ENCODE measurements at regions not wholly inside any gene's neighbourhood (a gene's known extent, or its start where the extent isn't known, plus 50 kb on each side); places are given as distances from the start of the nearest gene placed in this dataset.
"Not testable (repeated sequence)": the region's sequence is repeated elsewhere in the genome, so short reads cannot be mapped to it uniquely, and the experiment has no call there.

DNA sequence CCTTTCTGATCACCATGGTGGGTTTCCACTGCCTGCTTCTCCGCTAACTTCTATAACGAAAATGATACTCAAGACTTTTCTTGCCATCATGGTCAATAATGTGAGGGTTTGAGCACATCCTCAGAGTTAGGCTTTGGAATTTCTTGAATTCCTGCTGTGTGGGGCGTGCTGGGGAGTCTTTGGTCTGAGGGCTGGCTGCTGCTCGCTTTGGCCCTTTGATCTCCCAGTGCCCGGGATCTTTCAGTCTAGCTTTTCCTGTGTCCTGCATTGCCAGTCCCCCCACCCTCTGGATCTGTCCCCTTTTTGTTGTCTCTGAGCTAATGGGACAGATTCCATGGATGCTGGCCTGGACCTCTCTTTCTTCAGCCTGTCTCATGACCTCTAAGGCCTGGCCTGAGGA lies 182.6 kb downstream of the NPIPA7 start:
- not testable (repeated sequence) for DNase-seq (ENCODE audit: low read depth)

DNA sequence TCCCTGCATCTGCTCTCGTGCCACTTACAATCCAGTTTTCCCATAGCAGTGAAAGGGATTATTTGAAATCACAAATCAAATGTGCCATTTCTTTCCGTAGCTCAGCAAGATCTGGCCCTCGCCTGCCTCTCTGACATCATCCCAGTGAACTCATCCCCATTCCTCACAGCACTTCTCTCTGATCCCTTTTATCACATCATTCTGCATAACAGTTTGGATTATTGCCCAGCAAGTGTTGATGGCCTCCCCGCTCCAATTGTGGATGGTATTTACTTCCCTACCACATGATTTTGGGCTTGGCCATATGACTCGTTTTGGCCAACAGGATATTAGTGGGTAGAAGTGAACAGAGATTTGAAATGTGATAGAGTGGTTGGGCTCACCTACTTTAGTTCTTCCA lies 185.0 kb downstream of the NPIPA7 start:
- DNase-seq (ENCODE audit: low read depth) = not testable (repeated sequence)

DNA sequence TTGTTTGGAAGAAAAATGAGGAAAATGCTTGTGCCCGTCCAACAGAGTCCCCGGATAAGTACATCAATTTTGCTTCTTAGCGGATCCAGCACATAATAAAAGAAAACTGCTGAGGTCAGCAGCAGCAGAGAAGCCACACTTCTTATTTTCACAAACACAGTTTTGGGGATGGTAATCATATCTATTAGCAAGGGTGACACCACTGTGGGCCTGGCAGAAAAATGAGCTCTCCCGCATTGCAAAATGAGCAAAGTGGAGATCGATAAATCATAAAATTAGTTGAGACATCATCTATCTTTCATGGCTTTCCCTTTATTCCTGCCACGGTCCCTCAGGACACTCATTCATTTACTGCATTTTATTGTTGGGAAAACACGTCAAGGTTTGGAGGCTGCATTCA lies 186.4 kb downstream of the NPIPA7 start:
- DNase-seq (ENCODE audit: low read depth) = not testable (repeated sequence)

DNA sequence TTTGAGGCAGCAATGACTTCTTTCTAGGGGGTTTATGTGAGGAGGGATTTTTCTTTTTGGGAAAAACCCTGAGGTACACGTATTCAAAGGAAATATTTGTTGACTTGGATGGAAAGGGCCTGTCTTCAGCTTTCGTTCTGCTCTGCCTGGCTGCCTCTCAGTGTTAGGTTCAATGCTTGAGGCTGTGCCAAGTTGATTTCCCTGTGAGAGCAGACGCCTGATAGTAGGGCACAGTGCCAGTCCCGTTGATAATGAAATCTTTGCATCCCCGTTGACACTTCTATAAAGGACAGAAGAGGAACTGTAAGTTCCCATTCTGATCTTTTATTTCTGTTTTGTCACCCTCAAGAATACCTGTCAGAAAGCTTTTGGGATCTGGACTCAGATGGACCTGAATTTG lies 191.1 kb downstream of the NPIPA7 start:
- DNase-seq (ENCODE audit: low read depth) = not testable (repeated sequence)

DNA sequence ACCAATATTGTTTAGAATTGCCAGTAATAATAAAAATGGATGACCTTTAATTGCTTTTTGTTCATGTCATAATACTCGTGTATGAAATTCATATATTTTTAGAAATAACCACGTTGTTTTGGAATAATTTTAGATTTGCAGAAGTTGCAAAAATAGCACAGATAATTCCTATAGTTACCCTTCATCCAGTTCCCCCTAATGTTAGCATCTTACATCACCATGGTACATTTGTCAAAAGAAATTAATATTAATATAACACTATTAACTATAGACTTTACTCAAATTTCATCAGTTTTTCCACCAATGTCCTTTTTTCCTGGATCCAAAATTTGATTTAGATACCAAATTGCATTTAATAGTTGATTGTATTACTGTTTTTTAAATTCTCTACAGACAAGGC lies 191.9 kb downstream of the NPIPA7 start:
- not testable (repeated sequence) for DNase-seq (ENCODE audit: low read depth)

DNA sequence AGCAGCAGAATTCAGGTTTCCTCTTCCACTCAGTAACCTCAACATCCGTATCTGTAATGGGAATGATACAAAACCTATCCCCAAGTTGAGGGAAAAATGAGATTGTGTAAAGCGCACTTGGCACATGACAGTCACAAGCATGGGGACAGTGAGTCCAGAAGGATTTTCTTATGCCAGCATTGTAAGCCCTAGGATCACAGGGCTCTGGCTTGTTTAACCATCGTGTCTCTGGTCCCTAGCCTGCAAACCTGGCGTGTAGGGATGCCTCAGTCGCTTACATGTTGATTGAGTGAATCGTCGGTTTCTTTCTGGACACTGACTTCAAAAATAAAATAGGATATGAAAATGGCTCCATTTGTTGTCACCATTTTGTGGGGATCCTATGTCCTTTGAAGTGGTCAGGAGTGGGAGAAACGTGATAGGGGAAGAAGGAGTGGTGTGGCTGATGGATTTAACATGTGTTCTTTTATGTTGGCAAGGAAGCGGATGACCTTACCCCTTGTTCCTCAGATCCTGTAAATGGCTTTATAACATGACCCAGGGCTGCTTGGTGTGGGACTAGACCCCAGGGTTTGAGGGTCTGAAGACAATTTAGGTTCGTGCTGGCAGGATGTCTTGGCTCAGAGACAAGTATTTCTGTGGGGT lies 193.3 kb downstream of the NPIPA7 start:
- DNase-seq (ENCODE audit: low read depth) = not testable (repeated sequence)

DNA sequence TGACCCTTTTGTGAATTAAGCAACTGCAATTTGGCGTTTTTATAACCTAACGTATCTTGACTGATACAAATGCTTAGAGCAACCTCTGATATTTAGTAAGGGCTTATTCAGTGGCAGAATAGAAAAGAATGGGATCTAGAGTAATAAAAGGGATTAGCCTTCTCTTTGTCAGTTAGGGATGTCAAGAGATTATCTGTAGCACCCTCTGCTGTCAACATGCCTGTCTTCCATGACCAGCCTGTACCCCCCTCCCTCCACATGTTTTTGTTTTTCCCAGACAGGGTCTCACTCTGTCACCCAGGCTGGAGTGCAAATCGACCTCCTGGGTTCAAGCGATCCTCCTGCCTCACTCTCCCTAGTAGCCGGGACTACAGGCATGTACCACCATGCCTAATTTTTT lies 198.1 kb downstream of the NPIPA7 start:
- DNase-seq (ENCODE audit: low read depth) = not testable (repeated sequence)

DNA sequence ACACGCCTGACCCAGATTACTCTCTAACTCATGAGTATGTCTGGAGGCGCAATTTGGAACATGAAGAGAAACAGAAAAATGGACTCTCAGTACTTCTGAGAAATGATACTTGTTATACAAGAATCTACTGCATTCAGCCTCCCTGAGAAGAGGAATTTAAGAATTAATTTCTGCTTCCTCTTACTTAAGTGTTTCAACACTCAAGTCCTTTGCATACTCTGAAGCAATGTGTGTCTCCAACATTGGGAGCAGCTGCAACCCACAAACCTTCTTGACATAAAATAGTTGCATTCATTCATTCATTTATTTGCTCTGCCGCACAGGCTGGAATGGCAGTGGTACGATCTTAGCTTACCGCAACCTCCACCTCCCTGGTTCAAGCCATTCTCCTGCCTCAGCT lies 199.8 kb downstream of the NPIPA7 start:
- no peak for DNase-seq (ENCODE audit: low read depth)

DNA sequence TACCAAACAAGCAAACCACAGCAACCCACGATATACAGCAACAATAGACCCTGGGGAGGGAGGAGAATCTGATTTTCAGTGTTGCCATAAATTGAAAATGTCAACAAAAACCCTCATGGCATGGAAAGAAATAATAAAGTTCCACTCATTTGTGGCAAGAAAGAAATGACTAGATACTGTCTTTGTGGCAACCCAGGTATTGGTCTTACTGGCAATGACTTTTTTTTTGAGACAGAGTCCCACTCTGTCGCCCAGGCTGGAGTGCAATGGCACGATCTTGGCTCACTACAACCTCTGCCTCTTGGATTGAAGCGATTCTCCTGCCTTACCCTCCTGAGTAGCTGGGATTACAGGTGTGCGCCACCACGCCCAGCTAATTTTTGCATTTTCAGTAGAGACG lies 204.0 kb downstream of the NPIPA7 start:
- DNase-seq (ENCODE audit: low read depth) = not testable (repeated sequence)

DNA sequence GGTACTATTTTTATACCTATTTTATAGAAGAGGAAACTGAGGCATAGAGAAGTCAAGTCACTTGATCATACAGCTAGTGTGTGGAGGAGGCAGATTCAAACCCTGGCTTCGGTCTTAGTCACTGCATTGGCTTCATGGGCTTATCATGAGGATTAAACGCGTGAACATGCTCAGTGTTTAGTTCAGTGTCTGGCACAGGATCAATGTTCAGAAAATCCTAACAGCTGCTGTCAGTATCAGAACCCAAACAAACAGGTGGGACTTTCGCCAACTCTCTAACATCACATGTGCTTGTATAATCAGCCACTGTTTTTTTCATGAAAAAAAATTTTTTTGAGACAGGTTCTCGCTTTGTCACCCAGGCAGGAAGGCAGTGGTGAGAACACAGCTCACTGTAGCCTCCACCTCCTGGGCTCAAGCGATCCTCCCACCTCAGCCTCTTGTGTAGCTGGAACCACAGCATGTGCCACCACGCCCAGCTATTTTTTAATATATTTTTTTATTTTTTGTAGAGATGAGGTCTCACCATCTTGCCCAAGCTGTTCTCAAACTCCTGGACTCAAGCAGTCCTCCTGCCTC lies 207.2 kb downstream of the NPIPA7 start:
- DNase-seq (ENCODE audit: low read depth) = not testable (repeated sequence)

DNA sequence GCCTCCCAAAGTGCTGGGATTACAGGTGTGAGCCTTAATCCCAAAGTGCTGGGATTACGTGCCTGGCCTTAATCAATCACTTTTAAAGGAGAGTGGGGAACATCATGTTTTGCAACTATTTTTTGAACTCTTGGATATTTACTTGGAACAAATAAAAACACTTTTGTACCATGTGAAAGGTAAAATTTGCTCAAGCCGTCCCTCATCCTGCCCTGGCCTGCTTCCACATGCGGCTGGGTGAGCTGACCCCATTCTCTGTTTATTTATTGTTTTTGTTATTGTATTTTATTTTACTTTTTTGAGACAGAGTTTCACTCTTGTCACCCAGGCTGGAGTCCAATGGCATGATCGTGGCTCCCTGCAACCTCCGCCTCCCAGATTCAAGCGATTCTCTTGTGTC lies 208.0 kb downstream of the NPIPA7 start:
- not testable (repeated sequence) for DNase-seq (ENCODE audit: low read depth)

DNA sequence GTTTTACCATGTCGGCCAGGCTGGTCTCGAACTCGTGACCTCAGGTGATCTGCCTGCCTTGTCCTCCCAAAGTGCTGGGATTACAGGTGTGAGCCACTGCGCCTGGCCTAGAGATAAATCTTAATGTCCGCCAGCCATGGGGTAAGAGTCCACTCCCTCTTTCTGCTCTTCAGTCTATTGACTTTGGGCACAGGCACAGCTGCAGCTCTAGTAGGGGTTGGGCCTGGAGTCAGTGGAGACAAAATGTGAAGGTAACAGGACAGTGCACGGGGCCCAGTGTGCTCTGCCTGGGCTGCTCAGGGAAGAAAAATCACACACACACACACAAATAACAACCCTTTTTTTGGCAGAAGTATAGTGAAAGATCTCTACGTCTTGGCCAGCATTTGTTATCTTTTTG lies 209.5 kb downstream of the NPIPA7 start:
- DNase-seq (ENCODE audit: low read depth) = not testable (repeated sequence)

DNA sequence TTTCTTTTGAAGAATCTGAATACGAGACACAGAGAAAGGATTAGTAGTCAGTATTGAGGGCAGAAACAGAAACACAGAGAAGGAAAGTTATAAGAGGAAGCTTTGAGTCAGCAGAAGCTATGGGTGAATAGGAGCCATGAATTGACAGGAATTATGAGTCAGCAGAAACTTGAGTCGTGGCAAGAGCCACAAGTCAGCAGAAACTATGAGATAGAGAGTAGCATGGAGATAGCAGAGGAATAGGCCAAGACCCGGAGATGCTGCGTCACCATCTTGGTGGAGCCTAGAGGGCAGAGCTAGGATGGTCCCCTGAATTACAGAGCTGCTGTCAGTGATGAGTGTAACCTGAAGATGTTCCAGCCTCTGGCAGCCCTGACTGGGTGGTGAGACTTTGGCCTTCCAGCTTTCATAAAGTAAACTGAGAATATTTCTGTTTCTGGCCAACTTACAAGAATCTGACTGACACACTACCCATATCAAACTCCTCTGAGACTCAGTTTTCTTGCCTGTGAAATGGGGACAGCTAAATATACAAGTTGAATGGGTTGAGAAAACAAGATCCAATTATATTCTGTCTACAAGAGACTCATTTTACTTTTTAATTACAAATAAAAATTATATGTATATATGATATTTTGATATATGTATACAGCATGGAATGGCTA lies 211.8 kb downstream of the NPIPA7 start:
- DNase-seq (ENCODE audit: low read depth) = not testable (repeated sequence)

DNA sequence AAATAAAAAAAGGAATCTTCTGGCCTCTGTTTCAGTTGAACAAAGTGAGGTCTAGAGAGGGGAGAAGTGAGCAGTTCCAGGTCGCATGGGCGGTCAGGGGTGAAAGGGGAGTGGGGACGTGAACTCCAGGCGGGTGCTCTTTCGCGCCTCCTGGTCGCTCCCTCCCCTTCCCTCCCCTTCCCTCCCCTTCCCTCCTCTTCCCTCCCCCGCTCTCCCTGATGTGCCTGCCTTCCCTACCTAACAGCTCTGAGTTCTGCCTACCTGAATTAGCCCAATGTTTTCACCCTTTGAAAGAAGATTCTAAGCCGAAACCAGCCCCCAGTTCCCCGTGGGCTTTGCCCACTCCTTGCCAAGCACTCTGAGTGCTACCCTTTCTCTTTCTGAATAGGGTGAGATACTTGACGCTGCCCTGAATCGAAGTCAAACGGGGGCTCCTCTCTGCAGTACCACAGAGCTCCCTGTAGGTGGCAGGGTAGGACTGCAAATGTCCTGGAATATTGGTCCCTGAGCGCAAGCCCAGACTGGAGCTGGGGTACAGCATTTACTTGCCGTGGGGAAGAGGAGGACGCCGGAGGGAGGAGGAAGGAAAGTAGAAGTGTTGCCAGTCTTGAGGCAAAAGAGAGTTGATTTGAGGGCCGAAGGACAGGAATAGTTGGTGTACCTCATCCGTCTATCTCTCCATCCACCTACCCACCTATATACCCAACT lies 214.4 kb downstream of the NPIPA7 start:
- not testable (repeated sequence) for DNase-seq (ENCODE audit: low read depth)

DNA sequence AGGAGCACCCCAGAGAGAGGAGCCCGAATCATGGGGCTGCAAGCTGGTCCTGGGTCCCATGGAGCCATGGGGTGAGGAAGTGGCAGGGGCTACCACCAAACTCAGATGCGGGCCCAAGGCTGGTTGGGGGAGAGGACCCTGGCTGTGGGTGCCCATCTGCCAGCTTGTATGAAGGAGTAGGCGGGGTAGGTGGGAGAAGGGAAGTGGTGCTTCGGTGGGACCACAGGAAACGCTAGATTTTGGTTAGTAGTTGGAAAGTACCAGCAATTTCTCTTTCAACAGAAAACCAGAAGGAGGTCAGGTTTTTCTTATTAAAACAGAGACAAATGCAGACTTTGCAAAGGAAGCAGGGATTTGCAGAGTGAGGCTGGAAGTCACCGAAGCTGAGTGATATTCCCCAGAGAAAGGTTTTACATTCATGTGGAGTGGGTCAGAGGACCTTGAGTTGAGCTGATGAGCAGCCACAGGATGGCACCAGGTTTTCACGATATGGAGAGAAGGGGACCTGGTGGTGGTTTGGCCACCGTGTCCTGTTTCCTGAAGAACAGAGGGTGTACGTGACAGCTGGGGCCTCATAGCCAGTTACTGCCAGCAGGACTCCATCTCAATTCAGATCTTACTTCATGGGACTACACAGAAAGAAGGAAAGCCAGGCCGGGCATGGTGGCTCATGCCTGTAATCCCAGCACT lies 216.2 kb downstream of the NPIPA7 start:
- not testable (repeated sequence) for DNase-seq (ENCODE audit: low read depth)

DNA sequence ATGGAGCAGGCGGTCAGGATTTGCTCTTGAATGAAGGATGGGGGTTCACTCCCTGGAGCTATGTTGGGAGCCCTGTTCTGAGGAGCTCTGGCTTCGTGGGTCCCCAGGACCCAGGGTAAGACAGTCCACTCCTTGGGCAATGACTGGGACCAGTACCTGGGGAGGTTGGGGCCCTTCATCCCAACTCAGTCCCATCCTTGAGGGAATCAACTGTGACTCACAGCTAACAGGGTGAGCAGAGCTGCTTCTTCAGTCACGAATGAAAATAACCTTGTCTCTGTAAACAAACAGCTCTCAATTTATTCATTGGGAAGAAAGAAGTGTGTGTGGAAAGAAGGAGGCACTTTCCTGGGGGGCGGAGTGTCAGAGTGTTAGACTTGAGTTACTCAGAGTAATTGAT lies 222.3 kb downstream of the NPIPA7 start:
- DNase-seq (ENCODE audit: low read depth) = not testable (repeated sequence)

DNA sequence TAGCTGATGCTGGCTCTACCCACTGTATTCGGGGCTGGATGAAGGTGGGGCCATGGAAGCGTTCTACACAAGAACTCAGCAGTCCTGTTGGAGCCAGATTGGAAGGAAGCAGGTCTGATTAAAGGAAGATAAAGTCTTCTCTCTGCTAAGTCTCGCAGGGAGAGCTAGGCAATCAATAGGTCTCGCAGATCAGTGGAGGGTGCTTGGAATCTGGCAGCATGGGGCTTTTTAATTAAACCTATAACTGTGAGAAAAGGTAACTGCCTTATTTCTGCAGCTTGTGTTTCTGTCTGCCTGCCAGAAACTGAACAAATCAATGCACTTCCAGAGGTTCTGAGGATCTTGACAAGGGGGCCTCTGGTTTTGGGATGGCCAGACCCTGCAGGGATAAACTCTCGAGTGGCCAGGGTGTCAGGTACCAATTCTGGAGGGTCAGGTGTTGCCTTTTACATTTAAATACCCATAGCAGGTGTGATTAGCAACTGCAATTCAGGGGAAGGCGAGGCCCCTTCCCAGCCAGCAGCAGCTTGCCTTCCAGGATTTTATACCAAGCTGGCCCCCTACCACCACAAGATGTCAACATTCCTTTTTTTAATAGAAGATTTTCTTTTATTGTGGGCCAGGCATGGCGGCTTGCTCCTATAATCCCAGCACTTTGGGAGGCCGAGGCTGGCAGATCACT lies 228.6 kb downstream of the NPIPA7 start:
- DNase-seq (ENCODE audit: low read depth) = not testable (repeated sequence)

DNA sequence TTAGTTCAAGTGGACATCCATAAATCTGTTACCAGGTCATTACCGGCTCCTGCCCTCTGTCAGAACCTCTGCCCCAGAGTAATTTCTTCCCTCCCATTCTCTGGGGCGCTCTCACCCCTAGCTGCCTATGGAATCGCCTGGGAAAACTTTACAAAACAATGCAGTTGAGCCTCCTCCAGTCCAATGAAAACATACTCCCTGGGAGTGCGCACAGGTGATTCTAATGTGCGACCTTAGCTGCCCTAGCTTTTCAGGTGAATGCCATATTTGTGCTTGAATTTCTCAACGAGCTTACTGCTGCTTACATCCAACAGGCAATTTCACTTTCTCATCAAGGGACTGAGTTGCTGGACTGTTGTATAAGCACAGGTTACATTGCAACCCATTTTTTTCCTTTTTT lies 230.7 kb downstream of the NPIPA7 start:
- not testable (repeated sequence) for DNase-seq (ENCODE audit: low read depth)

DNA sequence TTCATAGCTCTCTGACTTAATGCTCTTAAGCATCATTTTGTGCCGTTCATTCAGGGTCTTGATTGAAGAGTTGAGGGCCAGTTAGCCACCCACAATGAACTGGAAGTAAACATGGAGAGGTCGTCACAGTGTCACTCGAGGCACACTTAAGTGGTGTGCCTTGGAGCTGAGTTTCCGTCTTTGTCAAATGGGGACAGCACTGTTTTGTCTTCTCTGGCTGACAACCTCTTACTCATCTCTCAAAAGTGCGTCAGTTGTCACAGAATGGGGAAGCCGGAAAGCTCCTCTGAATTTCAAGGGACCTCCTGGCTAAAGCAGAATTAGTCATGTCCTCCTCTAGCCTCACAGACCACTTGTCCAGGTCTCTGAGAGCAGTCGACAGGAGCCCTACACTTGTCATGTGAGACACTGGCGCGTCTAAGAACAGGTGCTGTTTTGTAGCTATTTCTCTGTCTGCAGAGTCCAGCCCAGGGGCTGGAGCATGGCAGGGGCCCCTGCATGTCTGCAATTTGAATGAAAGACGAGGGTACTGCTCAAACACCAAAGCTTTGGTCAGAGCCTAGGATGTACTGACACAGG lies 231.5 kb downstream of the NPIPA7 start:
- DNase-seq (ENCODE audit: low read depth) = not testable (repeated sequence)

DNA sequence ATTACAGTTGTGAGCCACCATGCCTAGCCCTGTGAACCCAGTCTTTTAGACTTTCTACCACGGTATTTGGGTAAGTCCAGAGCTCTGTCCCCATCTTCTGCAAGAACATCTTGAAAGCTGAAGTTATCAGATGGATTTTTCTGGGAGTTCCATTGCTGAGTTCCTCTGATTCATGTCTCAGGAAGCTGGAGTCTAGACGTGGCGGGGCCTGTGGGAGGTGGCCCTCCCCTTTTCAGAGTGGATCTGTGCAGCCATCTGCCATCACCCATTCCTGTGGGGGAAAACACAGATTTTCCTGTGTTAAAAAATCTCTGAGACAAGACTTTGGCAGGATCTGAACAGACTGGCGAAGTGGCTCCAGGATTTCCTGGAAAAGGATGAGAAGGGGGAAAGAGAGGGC lies 234.3 kb downstream of the NPIPA7 start:
- DNase-seq (ENCODE audit: low read depth) = not testable (repeated sequence)

DNA sequence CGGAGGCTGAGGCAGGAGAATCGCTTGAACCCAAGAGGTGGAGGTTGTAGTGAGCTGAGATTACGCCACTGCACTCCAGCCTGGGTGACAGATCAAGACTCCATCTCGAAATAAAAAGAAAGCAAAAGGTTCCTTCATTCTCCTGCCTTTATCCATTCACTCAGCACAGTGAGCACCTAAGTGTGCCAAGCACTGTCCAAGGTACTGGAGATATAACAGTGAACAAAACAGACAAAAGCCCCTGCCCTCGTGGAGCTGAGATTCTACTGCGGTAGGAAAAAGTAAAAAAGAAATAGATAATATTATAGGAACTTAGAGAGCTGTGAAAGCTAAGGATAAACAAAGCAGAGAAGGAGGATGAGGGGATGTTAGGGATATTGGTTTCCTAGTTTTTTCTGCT lies 235.5 kb downstream of the NPIPA7 start:
- DNase-seq (ENCODE audit: low read depth) = not testable (repeated sequence)
